ENCODE measurements at regions not wholly inside any gene's neighbourhood (a gene's known extent, or its start where the extent isn't known, plus 50 kb on each side); places are given as distances from the start of the nearest gene placed in this dataset.

DNA sequence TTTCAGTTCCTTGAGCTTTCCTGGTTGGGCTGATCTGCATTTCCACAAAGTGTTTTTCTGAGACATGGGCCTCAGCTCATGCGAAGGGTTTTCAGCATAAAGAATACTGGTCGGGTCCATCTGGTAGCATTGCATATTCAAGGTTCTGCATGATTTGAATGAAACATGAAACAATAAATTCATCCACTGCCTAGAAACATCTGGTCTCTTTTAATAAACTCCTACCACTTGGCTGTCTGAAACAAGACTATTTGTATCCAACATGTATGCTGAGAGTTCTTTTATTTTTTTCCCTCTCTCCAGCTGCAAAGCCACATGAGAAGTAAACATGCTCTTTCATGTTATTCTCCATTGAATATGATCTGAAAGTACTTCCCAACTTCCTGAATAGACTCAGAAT, 314.9 kb upstream of the SOX11 start:
- no peak for DNase-seq

DNA sequence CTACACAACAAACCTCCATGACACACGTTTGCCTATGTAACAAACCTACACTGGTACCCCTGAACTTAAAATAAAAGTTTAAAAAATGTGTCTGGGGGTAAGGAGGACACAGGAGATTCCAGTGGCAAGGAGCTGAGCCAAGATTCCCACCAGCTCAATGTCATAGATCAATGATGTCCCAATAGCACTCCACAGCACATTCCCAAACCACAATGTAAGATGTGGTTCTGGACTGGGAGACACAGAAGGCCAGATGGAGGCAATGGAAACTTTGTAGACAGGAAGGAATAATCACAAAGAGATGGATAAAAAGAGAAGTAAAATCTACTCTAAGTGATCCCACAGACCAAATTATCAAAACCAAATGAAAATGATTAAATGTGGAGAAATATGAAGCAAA, 312.4 kb upstream of the SOX11 start:
- DNase-seq: no peak

DNA sequence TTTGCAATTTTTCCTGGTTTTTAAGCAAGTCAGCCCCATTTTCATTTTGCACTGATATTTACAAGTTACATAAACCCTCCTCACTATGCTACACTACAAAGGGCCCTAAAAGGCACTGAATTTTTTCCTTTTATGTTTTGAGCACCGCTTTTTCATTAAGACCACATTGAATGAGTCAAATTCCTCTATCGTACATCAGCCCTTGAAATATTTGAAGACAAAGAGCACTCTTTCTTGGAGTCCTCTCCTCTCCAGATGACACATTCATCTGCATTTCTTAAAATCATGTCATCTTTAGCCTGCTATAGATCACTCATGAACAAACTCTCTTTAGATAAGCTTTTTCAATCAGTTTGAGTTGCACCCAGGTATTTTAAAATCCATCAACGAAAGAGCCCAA, 306.6 kb upstream of the SOX11 start:
- no peak for DNase-seq

DNA sequence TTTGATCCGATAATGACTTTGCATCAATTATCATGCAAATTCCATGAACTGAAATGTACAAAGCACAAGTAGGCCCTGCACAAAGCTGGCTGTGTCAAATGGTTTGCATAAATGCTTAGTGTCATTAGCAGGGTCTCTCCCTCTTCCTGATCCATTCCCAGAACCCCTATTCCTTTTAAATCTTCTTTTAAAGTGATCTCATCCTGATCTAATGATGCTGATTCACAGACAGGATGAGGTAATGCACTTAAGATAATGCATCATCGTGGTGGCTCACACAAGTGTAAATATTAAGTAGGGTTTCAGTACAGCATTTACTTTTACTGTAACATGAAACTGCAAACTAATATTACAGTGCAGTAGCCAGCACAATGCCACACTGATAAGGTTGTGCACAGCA, 304.8 kb upstream of the SOX11 start:
- peak; percentile 79 for DNase-seq

DNA sequence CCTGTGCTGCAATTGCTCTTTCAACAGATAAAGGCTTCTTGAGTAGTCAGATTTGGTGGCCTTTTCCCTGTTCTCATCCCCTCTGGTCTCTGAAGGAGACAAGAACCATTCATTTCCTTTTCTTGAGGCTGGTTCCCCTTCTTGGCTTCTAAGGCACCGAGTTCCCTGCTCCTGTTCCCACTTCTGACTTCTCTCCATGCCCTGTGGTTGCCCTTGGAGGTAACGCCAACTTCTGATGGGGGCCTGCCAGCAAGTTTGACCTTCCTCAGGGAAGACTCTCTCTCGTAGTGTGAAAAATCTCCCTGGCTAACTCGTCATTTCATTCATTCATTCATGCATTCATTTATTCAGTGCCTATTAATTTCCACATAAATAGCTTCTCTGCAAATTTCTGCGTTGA, 302.4 kb upstream of the SOX11 start:
- DNase-seq: no peak

DNA sequence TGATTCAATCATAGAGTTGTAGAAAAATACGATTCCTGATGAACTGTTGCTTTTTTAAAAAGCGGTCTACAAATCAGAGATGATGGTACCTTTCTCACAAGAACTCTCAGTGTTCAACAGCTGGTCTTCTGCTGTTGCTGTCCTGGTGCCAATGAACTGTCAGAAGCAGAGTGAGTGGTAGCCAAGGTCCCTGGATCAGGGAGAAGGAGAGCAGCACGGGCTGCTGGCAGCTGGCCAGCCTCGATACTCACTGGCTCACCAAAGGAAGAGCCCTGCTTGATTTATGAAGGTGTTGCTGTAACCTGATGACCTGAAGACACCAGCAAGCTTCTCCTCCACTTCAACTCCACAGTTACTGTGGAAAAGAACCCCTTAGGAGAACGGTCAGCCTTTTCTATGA, 300.8 kb upstream of the SOX11 start:
- peak; percentile 39 for DNase-seq

DNA sequence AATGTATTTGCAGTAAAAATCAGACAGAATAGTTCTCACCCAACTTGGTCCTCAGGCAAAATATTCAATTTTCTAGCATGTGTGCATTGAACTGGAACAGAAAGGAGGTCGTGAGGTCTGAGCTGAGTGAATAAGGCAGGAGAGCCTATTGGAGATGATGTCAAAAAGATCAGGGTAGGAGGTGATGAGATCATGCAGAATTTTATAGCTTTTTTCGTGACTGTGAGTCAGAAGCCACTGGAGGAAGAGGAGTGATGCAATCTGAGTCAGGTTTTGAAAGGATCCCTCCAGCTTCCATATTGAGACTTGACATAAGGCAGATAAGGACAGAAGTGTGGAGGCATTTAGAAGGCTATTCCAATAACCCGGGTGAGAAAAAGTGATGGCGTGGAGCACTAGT, 299.5 kb upstream of the SOX11 start:
- no peak for DNase-seq

DNA sequence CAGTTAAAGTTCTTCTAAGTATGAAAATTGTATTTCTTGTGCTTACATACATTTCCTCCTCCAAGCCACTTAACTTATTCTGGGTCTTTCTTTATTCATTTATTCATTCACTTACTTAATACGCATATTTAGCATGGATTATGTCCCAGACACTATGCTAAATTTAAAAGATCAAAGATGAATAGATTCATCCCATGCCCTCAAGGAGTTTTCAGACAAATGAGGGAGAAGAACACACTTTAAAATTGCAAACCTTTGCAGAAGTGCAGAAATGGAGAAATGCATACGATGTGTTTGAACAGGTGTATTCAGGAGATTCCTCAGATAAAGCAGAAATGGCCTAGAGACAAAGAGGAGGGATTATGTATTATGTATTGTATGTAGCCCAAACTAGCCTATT, 298.7 kb upstream of the SOX11 start:
- no peak for DNase-seq

DNA sequence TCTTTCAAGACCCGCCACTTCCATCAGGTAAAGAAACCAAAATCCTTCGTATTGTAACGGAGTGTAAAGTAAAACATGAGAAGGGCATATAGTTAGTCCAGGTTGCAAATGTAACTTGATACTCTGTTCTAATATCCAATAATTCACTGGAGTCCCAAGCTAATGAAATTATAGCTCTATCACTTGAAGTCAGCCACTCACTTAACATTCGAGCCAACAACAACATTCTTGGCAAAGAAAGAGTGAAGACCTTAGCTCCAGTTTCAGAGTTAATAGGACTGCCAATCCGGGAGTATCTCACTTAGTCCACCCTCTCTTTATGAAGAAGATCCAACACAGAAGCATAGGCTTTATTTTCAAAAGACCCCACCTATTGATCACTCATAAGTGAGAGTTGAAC, 298.0 kb upstream of the SOX11 start:
- DNase-seq: no peak

DNA sequence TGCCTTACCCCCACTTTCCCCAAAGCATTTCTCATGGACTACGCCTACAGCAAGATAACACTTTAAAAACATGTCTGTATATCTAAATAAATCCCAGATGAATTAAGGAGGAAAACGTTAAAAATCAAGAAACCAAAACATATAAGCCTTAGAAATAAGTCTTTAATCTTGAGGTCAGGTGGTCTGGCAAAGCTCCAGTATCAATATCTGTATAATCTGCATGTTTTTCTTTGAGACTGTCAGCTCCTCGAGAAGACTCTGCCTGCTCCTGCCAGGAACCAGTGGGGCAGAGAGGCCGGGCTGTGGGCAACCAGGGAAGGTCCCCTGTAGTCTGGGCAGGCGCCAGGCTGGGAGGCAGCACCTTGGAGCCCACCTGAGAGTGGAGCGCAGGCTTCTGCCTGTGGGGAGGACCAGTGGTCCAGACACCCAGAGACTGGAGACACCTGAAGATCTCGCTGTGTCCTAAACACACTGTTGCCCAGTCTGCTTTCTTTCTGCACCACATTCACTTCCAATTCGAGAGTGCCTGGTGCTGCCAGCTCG, 291.0 kb upstream of the SOX11 start:
- no peak for DNase-seq

DNA sequence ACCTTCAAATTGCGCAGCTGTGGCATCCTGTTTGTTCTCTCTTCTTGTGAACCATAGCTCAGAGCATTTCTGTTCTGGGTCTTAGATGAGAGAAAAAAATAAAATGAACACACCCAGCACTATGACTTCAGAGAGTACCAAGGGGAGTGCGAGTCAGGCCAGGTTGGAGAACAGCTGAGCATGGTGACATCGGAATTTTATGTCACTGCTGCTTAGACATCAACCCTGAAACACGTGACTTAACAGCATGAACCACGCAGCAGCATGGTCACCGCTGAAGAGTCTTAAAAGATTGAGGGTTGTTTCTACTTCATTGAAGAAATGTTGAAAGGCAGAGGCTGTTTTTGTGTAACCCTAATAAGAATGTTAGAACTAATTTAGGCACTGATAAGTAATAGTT, 288.8 kb upstream of the SOX11 start:
- no peak for DNase-seq

DNA sequence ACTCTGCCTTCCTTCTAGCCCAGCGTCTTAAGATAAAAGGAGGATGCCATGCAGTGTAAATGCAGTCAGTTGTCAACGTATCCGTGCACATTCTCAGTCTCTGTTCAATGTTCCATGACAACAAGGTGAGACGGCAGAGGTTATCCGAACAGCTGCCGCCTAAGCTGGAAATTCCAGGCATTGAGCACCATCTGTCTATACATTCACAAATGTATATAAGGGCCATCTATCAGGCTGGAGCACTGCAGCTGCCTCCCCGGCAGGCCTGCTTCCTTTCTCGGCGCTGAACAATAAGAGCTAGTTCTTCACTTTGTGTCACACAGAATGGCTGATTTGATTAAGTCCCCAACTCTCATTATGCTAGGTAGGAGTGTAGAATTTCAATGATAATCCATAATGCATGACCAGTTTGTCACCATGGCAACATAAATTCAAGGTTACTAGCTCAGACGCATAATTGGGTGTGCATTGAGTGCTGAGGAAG, 282.2 kb upstream of the SOX11 start:
- peak; percentile 84 for DNase-seq

DNA sequence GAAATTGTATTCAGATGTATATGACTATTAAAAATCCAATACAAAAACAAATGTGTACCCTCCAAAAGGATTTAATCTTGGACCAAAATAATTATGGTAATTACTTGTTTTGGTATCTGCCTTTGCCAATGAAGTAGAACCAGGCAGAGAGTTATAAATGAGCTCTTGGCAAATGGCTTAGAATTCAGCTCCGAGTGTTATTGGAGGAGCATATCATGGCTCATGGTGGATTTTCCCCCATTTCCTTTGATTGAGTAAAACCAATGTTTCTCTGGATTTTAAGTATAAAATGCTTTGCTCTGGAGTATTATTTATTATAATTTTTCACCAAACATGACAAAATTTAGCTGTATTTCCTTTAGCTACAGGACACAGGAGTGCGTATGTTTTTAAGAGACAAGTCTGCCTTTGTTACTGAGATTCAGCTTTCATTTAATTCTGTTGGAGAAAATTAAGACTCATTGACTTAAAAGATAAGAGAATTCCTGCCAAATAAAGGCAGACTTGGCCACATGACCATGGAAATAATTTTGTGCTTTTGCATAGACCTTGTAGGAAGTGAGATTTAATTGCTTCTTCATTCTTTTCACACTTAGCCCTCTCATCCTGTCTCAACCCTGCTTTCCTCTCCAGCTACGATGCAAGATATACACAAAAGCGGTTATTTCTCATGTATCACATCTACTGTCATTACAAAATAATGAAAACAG, 281.0 kb upstream of the SOX11 start:
- DNase-seq: no peak

DNA sequence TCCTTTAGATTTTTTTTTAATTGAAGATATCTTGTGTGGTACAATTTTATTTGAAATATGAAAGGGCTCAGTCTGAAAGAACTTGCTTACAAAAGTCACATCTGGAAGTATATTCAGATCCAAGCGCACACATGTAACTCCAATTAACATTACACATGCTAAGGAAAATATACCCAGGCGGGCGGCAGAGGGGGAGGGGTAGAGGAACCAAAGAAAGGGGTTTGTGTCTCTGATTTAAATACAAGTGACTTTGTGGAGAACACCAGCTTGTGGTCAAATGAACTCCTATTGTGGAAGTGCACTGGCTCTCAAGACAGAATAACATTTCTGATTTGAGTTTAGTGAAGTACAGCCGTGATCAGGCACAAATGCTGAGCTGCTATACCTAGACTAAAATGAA, 280.2 kb upstream of the SOX11 start:
- no peak for DNase-seq

DNA sequence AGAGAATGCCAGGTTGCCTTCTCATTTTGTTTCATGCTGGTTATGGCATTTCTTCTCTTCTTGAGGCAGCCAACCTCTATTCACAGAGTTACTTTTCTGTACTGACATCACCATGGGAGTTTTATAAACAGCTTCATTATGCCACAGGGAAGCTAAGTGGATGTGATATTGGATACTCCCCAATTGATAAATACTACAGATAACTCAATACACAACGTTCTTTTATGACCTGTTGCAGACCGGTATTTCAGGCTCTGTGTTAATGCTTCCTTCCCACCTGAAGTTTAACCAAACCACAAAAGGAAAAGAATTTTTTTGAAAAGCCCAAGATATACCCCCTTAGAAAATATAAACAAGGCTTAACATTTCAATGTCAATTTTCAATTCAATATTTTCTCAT, 258.3 kb upstream of the SOX11 start:
- DNase-seq: peak; percentile 85

DNA sequence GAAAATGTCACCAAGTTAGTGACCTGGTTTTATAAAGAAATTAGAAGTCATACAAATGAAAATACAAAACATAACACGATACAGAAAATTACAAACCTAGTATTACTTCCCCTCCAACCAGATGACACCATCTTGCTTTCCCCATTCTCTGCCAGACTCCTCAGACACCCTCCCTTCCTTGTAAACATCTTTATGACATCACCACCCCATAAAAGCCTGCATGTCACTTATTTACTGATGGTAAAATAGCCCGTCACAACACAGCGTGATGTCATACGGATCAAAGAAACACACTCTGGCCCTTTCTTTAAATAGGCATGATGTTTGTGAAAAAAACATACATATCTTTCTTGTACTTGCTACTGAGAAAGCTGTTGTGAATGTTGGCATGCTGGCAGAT, 254.8 kb upstream of the SOX11 start:
- no peak for DNase-seq

DNA sequence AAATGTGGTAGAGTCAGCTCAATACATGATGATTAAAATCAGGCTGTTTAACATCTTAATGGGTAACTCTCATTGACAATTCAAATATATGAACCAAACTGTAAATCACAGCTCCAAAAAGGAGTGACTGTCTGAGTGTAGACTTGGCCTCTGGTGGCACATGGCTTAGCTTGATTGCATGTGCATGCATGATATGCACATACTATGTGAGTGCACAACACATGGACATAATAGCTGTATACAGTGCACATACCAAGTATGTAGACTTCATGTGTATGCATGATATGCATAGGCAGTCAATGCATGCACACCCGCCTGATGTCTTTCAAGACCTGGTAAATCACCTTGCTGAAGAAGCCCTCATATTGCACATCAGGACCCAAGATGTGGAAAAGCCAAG, 252.0 kb upstream of the SOX11 start:
- no peak for DNase-seq

DNA sequence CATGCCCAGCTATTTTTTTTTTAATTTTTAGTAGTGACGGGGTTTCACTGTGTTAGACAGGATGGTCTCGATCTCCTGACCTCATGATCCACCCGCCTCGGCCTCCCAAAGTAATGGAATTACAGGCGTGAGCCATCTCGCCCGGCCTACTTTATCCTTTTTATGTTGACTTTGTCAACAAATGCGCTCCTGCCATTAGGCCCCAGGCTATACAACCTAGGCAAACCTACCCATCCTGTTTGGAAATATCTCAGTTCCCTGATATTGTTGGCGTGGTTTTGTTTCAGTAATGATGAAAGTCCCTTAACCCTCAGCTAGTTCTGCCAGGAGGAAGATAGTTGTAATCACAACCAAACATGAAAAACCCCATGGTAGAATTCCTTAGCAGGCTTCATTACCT, 249.4 kb upstream of the SOX11 start:
- DNase-seq: no peak

DNA sequence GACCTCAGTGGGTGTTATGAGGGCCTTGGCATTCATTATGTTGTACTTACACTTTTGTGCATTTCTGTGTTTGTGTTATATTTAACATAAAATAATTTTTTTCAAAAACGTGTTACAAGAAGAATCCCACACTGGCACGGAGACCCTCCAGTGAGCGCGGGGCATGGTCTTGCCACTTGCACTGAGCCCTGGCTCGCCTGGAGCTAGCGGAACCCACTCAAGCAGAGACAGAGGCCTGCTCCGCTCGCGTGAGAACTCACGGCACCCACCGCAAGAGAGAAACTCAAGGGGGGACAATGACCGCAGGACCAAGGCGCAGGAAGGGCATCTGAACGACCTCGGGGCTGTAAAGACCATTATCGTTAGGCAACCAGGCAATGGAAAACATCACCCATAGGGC, 248.0 kb upstream of the SOX11 start:
- DNase-seq: no peak

DNA sequence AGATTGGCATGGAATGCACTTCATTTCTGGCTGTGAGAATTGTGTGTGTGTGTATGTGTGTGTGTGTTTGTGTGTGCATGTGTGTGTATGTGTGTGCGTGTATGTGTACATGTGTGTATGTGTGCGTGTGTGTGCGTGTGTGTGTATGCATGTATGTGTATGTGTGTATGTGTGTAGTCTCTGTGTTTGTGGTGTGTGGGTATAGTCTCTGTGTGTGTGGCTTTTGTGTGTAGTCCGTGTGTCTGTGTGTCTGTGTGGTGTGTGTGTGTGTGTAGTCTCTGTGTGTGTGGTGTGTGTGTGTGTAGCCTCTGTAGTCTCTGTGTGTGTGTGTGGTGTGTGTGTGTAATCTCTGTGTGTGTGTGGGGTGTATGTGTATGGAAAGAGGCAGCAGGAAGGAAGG, 247.3 kb upstream of the SOX11 start:
- DNase-seq: no peak

DNA sequence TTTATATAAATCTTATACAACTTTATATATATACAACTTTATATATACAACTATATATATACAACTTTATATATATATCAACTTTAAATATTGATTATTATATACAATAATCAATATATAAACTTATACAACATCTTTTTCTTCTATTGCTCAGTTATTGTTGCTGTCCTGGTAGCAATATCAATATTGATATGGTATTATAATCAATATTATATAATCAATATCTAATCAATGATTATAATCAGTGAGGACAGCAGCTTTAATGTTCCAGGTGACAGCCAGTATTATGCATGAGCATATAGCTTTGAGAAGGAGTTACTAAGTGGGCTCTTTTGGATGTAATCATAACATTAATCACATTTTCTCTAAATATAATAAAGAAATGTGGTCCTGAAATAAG, 242.3 kb upstream of the SOX11 start:
- DNase-seq: no peak

DNA sequence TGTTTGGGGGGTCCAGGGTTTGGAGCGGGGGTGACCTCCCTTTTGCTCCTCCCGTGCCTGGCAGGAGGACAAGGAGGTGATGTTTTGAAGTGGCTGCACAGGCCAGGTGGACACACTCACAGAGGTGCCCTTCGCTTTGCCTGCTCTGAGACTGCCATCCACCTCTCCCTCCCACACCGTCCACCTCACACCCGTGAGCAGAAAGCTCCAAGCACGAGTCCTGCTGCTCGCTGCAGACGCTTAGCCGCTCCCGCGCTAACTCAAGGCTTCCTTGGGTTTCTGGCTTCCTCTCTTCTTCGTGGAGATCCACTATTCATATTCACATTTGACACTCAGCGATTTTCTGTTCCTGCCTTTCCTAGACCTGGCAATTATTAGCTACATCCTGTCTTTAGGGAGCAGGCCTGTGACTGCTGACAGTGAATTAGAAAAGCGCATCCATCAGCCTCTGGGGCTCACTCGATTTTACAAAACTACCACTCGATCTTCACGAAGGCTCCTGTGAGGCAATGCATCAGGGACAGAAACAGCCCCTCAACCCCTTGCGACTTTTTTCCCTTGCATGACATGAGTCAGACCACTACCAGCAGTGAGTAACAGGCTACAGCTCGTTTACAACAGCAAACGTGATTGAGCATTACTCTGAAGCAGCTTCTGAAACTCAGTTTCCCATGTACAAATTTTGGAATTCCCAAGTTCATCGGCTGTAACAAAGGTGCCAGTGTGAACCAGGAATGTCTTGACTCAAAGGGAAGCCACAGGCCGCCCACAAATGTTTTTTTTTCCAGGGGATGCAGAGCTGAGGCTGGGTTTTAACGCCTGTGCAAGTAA, 238.7 kb upstream of the SOX11 start:
- DNase-seq: no peak

DNA sequence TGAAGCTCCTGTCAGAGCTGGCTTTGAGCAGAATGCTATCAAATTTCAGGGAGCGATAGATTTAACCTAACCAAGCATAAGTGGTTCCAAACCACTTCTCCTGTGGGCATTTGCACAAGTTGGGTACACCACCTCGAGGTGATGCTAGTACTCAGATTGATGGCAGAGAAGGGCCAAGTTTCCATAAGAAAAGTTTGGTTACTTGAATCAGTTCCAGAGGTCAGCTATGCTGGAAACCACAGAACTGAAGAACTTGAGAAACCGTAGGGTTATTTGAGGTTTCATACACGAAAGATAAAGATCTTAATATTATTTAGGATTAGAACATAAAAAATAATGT, 238.2 kb upstream of the SOX11 start:
- DNase-seq: no peak

DNA sequence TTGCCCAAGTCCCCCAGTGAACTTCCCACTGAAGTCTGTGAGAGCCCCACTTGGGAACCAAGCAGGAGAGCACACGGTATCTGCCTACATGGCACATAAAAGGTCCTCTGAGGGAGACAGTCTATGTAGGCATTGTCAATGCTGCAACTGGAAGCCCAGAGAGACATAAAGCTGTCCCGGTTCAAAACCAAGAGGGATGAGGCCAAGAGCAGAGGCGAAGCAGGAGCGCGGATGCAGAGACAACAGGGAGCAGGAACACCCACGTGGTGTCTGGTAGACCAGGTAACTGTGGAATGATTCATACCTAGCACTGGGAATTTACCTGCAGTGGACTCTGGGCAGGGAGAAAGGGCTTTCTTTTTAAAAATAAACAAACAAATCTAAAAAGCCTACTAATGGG, 233.1 kb upstream of the SOX11 start:
- DNase-seq: no peak

DNA sequence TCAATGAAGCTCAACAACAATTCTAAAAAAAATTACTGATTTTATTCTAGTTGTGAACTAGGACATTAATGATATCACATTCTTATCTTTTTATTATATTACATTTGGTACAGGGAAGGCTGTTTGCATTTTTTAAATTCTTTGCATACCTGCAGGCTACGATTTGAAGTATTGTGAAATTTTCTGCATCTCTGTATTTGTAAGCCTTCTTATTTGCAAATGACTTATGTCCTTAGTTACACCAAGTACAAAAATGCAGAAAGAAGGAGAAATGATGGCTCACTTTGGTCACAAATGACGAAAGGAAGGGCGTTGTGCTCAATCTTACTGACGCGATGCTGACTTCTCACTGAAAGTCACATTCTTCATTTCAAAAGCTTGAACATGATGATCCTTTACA, 227.5 kb upstream of the SOX11 start:
- DNase-seq: no peak
